Activated CD4-positive, alpha-beta T cell treated with anti-CD3 and anti-CD28 coated beads, Interleukin-2, amount 50 U/mL, for 16 hours (primary cell): ENCODE measurements at regions not wholly inside any gene's neighbourhood (a gene's known extent, or its start where the extent isn't known, plus 50 kb on each side); places are given as distances from the start of the nearest gene placed in this dataset.
"Not testable (repeated sequence)": the region's sequence is repeated elsewhere in the genome, so short reads cannot be mapped to it uniquely, and the experiment has no call there.

Experiments used
- DNase-seq: peaks from one replicate; pipeline ENCODE4 v3.0.0-alpha.2; 2020

- no peak for DNase-seq
Observed at GRCh38 chr3:117809186-117810081, 1099.9 kb downstream of the TUSC7 start.

GRCh38 chr3:117811786-117812185 is 1102.2 kb downstream of the TUSC7 start:
- DNase-seq, result no peak

DNA sequence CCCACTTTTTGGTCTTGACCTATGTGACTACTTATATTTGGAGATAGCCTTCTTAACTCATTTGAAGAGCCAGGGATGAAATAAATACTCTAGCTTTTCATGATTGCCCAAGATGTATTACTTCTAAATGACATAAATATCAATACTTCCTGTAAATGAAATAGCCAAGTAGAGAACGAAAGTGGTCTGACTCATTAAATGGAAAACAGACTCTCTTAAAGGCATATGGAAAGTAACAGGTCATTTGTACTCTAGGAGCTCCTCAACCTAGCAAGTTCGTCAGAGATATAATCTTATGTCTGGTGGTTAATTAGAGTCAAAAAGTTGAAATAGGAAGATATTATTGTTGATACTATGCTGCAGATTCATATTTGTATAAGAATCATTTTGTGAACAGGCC is 1105.4 kb downstream of the TUSC7 start:
- DNase-seq, result no peak

DNA sequence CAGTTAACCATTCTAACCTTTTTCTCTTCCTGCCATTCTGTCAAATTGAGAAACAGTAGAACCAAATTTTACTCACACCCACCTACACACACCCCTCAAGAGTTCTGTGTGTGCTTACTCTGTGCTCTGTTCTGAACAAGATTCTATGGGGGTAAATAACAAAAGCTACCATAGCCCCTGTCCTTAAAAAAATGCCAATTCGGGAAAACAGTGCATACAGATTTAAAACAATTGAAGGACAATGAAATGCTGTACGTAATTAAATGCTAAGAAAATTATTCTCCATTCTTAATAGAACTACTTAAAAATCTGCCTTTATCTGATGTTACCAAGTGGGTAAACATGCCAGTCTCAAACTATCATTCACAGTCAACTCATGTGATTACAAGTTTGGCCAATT is 1107.5 kb downstream of the TUSC7 start:
- DNase-seq, result no peak

GRCh38 chr3:117818592-117818991 is 1109.0 kb downstream of the TUSC7 start:
- DNase-seq, result no peak

- DNase-seq, result no peak
Observed at GRCh38 chr3:117820658-117821299, 1111.2 kb downstream of the TUSC7 start.

- DNase-seq, result no peak
Observed at GRCh38 chr3:117822416-117822815, 1112.8 kb downstream of the TUSC7 start.

GRCh38 chr3:117836296-117836695 is 1126.7 kb downstream of the TUSC7 start:
- no peak for DNase-seq

- no peak for DNase-seq
Observed at GRCh38 chr3:117837391-117837790, 1127.8 kb downstream of the TUSC7 start.

DNA sequence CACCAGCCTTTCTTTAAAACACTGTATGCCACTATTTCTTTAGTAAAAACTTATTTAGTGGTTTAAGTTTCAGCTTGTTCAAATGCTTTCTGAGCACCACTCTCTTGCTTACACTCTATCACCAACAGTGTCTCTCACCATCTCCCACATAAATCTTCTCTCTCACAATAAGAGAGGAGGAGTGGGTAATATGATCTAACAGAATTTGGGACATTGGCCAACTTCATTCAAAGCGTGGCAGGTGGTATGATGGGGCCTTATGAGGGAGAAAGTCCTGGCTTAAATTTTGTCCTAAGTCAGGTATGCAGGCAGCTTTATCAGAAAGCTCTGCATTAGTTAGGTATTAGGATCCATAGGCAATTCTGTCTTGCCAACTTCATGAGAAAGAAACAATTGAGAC is 1132.5 kb downstream of the TUSC7 start:
- DNase-seq, result no peak

DNA sequence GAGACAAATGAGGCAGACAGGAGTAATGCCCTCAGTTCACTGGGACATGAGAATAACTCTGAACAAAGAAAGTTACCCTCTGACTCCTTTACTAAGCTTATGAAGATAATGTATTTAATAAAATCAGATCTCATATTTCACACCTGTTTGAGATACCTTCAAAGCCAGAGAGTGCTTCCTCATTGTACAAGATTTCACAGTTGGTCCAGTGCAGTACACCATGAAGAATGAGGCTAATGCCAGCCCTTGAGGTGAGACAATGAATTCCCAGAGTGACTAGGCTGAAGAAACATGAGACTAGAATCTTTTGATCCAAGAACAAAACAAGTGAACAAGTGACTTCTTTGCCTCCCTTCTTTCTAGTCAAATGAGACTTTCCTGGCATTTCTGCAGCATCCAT is 1133.8 kb downstream of the TUSC7 start:
- no peak for DNase-seq

GRCh38 chr3:117844676-117845075 is 1135.1 kb downstream of the TUSC7 start:
- no peak for DNase-seq

DNA sequence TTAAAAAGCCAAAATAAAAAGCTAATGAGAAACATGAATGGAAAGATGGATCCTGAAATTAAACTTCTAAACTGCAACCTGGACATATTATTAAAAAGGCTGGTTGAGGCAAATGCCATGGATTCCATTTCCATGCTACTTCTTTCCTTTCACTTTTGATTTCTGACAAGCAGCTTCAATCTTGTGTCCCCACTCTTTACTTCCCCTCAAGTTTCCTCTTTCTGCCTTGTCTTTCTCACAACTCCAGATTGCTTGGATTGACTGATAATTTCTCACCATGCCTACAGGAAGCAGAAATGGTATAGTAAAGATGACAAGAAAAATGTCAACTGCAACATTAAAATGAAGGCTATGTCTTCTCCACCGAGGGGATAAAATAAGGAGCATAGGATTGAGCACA is 1136.7 kb downstream of the TUSC7 start:
- no peak for DNase-seq

DNA sequence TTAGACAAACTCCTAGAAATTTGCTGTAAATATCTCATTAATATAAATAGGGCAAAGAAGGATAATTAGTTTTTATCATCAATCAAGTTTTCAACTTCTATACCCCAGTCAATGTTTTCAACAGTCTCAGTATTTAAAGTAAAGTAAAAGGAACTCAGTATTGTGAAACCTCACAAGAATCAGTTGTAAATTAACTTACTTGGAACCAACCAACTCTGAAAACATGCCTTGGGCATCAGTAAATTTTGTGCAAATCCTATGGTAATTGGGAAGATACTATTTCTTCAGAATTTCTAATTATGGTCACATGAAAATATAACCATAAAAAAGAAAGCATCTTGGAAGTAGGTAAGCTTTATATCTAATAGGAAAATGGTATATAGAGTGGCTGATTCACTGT is 1139.0 kb downstream of the TUSC7 start:
- DNase-seq, result no peak

GRCh38 chr3:117853923-117854668 is 1144.5 kb downstream of the TUSC7 start:
- DNase-seq, result no peak

DNA sequence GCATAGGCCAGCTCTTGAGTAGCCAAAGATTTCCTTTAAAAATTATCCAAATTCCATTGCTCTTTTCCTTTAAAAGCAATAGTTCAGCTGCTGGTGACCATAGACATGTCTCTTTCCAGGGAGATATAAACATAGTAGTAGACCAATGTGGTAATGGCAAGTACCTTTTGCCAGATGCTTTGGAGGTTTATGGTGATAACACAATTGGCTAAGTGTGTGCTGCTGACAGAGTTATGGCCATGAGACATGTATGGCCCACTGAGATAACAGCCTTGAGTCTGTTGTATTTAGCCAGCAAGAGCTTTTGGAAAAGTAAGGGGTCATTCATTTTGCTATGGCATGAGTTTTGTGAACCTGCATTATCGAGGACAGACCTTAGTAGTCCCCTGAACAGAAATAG is 1146.8 kb downstream of the TUSC7 start:
- no peak for DNase-seq

- no peak for DNase-seq
Observed at GRCh38 chr3:117863146-117863545, 1153.6 kb downstream of the TUSC7 start.

GRCh38 chr3:117865338-117865737 is 1155.8 kb downstream of the TUSC7 start:
- DNase-seq, result no peak

DNA sequence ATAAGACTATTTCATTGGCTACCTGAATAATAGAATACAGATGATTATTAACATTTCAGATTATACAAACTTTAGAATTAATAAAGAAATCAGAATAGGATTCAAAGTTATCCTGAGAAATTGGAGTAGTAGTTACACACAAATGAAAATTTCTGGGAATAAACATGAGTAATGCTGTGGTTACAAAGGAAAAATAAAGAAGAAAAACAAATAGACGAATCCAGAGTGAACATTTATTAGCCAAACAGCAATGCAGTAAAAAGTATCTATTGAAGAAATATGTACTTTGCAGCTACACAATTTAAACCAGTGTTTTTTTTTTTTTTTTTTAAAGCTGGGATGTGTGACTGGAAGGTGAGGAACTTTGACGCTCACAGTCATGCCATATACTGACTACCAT is 1159.2 kb downstream of the TUSC7 start:
- no peak for DNase-seq

DNA sequence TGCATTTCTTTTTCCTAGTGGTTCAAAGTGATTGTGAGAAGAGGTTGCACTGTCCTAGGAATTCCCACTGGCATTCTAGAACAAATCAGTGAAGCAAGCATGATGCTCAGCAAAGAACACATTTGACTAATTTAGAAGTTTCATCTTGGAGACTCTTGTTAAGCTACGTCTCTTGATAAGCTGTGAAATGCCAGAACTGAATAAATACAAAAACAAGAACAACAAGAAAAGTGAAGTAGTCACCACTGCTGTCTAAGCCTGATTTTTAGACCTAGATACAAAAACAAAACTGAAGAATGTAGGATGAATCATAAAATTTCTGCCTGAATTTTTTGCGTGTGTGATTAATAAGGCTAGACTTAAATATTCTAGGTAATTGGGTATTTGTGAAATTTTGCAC is 1162.4 kb downstream of the TUSC7 start:
- DNase-seq, result no peak

GRCh38 chr3:117872594-117873248 is 1161.9 kb downstream of the IGSF11 start:
- DNase-seq, result not testable (repeated sequence)

DNA sequence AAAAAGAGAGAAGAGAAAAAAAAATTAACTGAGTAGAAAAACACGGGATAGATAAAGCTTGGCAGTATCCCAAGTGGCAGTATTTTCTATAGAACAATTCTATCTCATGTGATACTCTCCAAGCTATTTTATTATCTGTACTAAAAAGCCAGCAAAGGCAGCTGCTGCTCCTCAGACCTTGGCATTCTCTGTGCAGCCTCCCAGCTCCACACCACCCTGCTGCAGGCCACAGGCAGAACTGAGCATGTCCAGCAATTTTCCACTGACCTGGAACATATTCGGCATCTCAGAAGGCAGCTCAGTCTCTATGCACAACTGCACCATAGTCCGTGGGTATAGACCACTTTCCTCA is 1161.4 kb downstream of the IGSF11 start:
- no peak for DNase-seq

- no peak for DNase-seq
Observed at GRCh38 chr3:117874028-117874690, 1160.5 kb downstream of the IGSF11 start.
